Activated CD4-positive, alpha-beta T cell treated with anti-CD3 and anti-CD28 coated beads, Interleukin-2, amount 50 U/mL, for 16 hours (primary cell): ENCODE measurements at regions not wholly inside any gene's neighbourhood (a gene's known extent, or its start where the extent isn't known, plus 50 kb on each side); places are given as distances from the start of the nearest gene placed in this dataset.

Source experiments
- DNase-seq: peaks from one replicate; pipeline ENCODE4 v3.0.0-alpha.2; 2020

- DNase-seq, result no peak
Observed at GRCh38 chr2:14684516-14684915, 52.0 kb downstream of the LRATD1 start.

GRCh38 chr2:14690926-14691325 lies 58.4 kb downstream of the LRATD1 start:
- DNase-seq, result no peak

GRCh38 chr2:14693874-14694273 lies 61.4 kb downstream of the LRATD1 start:
- no peak for DNase-seq

DNA sequence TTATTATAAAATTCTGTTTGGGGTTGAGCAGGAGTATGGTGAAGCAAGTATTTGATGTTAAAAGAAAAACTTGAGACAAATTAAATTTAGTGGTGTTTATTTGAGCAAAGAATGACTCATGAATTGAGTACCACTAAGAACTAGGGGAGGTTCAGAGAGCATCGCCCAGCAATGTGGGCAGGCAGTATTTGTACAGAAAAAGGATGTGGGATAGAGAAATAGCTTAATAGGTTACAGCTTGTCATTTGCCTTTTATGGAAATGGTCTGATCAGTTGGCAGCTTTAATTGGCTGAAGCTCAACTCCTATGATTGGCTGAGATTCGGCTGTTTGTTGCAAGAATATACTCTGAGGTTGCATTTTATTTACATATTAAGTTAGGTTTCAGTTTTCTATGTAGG lies 68.2 kb downstream of the LRATD1 start:
- DNase-seq, result no peak

GRCh38 chr2:14702258-14702657 lies 69.7 kb downstream of the LRATD1 start:
- DNase-seq, result no peak

- no peak for DNase-seq
Observed at GRCh38 chr2:14706201-14706600, 73.7 kb downstream of the LRATD1 start.

DNA sequence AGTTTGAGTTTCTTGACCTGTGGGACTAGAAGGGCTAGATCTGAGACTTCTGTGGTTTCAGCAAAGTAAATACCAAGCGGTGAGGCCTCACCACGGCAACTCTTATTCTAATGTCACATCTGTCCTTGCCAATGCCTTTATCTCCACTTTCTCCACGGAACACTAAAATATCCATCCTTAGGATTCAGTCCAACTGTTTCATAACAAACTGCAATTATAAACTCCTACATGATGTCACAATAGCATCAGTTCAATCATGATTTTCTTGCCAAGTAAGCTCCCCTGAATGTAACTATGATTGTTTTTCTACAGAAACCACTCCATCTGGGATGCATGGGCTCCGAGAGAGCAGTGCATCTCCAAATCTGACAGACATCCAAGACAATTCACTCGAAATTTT lies 79.6 kb downstream of the LRATD1 start:
- DNase-seq, result no peak

DNA sequence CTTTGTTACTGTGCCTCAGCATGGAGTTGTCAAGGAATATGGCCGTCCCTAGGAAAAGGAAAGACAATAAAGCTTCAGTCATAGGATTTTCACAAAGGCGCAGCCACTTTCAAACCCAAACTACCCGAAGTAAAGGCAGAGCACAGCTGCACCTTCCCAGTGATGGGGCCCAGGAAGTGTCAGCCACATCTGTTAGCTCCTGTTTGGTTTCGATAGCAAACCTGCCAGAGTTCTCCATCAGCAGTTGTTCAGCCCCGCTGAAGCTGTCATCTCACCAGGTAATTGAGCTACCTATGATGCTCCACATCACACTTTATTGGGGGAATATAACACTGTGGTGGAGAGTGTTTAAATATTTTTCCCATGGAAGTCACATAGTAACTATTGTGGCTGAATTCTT lies 80.7 kb downstream of the LRATD1 start:
- DNase-seq, result no peak

GRCh38 chr2:14715600-14715999 lies 83.1 kb downstream of the LRATD1 start:
- no peak for DNase-seq

DNA sequence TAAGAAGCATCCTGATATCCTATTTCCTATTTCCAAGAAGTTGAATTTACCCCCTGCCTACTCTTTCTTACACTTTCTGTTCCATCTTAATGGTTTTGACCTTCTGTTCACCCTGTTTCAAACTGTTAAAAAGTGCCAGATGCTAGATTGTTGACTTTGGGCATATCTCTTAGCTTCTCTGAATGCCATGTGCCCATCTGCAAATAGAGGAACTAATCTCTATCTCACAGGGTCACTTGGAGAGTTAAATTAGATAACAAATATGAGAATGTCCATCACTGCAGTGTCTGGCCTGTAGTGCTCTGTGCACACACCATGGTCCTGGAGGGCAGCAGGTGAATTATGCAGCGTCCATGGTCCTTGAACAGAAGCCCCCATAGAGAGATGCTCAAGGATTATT lies 83.8 kb downstream of the LRATD1 start:
- DNase-seq, result no peak

DNA sequence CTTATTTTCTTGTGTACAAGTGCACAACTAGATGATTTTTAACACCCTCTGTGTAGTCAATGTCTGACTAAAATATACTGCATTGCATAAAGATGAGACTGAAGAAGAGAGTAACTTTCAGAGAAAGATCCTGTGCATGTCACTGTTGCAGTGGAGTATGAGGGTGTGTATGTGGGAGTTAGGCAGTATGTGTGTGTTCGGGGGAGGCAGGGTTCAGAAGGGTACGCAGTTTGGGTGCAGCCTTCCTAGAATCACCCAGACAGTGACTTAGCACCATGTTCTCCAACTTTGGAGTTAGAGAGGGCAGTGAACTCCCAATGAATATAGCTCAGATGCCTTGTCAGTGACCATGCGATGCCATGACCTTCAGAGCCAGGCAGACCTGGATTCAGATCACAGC lies 84.6 kb downstream of the LRATD1 start:
- no peak for DNase-seq

- DNase-seq, result no peak
Observed at GRCh38 chr2:14720319-14720718, 87.8 kb downstream of the LRATD1 start.

DNA sequence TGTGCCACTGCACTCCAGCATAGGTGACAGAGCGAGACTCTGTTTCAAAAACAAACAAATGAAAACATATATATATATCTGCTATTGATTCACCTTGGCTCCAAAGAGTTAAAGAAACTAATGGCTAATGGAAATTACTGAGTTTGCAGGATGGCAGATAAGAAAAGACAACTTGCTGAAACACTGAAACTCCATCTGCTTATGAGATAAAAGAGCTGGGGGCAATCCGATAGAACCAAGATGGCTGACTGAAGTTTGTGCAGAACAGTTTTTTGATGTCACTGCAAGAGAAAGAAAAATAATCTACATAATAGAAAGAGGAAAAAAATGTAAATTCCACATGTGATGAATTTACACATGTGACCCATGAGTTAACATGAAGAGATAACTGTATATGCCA lies 88.2 kb downstream of the LRATD1 start:
- no peak for DNase-seq

- no peak for DNase-seq
Observed at GRCh38 chr2:14722904-14723570, 90.5 kb downstream of the LRATD1 start.

DNA sequence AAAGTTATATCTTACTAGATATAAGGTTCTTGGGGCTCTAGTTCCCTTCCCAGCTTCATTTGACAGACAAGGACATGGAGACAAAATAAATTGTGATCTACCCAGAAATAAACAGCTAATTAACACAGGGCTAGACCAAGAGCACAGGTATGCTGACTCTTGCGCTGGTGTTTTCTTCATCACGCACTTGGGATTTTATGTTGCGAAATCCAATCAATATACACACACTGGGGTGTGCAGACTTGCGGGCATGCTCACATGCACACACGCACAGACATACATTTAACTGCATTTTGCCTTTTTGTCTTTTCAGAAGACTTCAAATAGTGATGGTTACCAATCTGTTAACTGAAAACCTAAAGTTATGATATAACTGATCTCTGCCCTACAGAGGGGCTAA lies 91.2 kb downstream of the LRATD1 start:
- no peak for DNase-seq

DNA sequence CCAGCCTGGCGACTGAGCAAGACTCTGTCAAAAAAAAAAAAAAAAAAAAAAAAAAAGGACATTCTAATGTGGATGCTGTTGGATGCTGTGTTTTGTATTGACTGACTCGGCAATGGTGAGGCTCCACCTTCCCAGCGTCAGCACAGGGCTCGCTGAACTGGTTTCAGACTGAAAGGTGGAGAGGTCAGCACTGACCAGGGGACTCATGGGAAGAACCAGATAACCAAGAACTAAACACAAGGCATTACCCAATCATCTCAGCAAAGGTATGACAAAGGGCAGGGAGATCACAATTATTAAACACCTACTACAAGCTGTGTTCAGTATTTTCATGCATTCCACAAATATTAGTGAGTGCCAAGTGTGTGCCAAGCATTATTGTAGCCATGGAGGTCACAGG lies 103.2 kb downstream of the LRATD1 start:
- no peak for DNase-seq

DNA sequence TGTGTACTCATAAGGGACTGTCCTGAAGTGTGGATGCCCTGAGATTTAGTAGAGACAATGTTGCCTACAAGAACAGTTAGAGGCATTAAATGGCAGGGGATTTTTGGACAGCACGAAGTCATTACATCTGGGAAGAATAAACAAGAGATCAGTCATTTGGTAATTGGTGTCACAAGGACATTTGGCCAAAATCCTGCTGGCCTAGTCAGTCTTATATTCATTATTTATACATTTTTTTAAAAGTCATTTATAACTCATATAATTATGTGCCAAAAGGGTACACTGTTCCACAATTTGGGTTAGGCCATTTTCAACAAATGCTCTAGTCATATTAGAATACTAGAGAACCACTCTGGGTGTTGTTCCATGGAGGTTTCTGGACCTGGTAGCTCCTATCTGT lies 104.7 kb downstream of the LRATD1 start:
- no peak for DNase-seq

- DNase-seq, result no peak
Observed at GRCh38 chr2:14743861-14744260, 111.3 kb downstream of the LRATD1 start.

GRCh38 chr2:14745288-14746076 lies 113.0 kb downstream of the LRATD1 start:
- DNase-seq, result no peak

GRCh38 chr2:14746133-14746532 lies 113.6 kb downstream of the LRATD1 start:
- no peak for DNase-seq

- no peak for DNase-seq
Observed at GRCh38 chr2:14747447-14747846, 114.9 kb downstream of the LRATD1 start.

DNA sequence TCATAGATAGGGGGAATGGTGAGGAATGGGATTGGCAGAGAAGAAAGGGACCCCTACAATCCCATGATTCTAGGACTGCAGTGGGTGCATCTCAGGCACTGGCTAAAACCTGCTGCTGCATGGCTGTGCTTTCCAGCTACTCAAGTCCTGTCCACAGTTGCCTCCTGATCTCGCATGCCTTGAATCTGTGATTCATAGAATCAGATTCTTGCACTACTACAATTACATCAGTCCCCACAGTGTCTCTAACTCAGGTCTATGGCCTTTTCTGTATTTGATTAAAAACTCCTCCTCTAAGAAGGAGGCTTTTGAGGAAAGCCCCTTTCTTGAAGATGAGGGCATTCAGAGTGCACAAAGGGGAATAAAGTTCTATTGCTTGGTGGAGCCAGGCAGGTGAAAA lies 117.4 kb downstream of the LRATD1 start:
- no peak for DNase-seq

DNA sequence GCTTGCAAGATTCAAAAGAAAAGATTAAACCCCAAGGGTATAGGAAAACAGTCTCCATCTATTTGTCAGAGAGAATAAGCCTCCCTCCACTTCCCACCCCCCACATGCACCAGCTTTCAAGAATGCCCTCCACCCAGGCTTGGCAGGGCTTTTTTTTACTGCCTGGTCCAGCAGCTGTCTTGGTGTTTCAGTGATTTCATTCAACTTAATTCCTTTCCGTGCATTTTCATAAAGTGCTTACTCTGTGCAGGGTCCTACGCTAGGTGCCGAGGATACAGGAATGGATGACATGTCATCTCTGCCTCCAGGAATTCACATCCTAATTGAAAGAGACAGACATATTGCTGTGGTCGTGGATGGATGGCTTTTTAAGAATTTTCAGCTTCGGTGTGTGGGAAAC lies 117.9 kb downstream of the LRATD1 start:
- no peak for DNase-seq

GRCh38 chr2:14751581-14751980 lies 119.1 kb downstream of the LRATD1 start:
- no peak for DNase-seq

DNA sequence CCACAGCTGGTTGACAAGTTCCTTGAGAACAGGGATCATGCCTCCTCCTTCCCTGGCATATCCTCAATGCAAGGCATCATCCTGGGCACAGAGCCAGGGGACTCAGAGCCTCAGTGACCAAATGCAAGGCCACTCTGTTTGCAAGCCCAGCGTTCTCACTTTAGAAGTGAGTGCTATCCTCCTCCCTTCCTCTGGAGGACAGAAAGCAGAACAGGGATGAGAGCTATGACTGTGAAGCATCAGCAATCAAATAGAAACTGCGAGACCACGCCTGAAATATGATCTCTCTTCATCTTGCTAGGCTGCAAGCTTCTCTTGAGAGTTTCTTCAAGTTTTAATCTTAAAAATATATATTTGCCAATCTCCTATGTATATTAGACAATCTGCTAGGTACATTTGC lies 119.8 kb downstream of the LRATD1 start:
- DNase-seq, result no peak
